Mesendoderm (in vitro differentiated cells): ENCODE measurements at regions not wholly inside any gene's neighbourhood (a gene's known extent, or its start where the extent isn't known, plus 50 kb on each side); places are given as distances from the start of the nearest gene placed in this dataset.
A peak's percentile ranks its signal among the peaks of the same experiment; 100 is the strongest.

Experiments used
- DNase-seq: peaks from one replicate; pipeline ENCODE4 v3.0.0; 2013
- H2AK5ac ChIP-seq: 2 replicates; pipeline ENCODE4 v1.6.1; 2013; ENCODE audit warnings: low read length, inconsistent platforms
- H2BK120ac ChIP-seq: 2 replicates; pipeline ENCODE4 v1.6.1; 2013; ENCODE audit warnings: low read depth, mild to moderate bottlenecking, low read length, moderate library complexity, mixed read lengths
- H2BK15ac ChIP-seq: replicated peaks from 2 replicates; pipeline ENCODE4 v1.6.1; 2013; ENCODE audit warnings: low read depth, mild to moderate bottlenecking, moderate library complexity
- H2BK5ac ChIP-seq: 2 replicates; pipeline ENCODE4 v1.6.1; 2013; ENCODE audit warnings: low read length, inconsistent platforms
- H3K18ac ChIP-seq: 2 replicates; pipeline ENCODE4 v1.6.1; 2013; ENCODE audit warnings: mild to moderate bottlenecking, low read length, mixed read lengths
- H3K23ac ChIP-seq: one replicate; pipeline ENCODE4 v1.6.1; 2013; ENCODE audit warnings: low read length
- H3K27ac ChIP-seq: 2 replicates; pipeline ENCODE4 v1.5.1; 2013; ENCODE audit warnings: low read depth, mild to moderate bottlenecking, inconsistent platforms, low read length, moderate library complexity
- H3K27me3 ChIP-seq: 2 replicates; pipeline ENCODE4 v1.6.1; 2013; ENCODE audit warnings: low read length, control low read depth, mild to moderate bottlenecking, inconsistent platforms; ENCODE audit not compliant: insufficient read depth, poor library complexity
- H3K36me3 ChIP-seq: 2 replicates; pipeline ENCODE4 v1.6.1; 2013; ENCODE audit warnings: low read length, inconsistent platforms; ENCODE audit not compliant: control insufficient read depth, insufficient read depth
- H3K4ac ChIP-seq: one replicate; pipeline ENCODE4 v1.6.1; 2013; ENCODE audit warnings: low read depth, mild to moderate bottlenecking, low read length, moderate library complexity
- H3K4me1 ChIP-seq: 2 replicates; pipeline ENCODE4 v1.6.1; 2013; ENCODE audit warnings: low read depth, low read length, inconsistent platforms; ENCODE audit not compliant: control insufficient read depth
- H3K4me2 ChIP-seq: 2 replicates; pipeline ENCODE4 v1.6.1; 2013; ENCODE audit warnings: low read length
- H3K4me3 ChIP-seq: 2 replicates; pipeline ENCODE4 v1.5.1; 2013; ENCODE audit warnings: mild to moderate bottlenecking, low read length
- H3K56ac ChIP-seq: one replicate; pipeline ENCODE4 v1.6.1; 2013; ENCODE audit warnings: low read length
- H3K79me1 ChIP-seq: 2 replicates; pipeline ENCODE4 v1.6.1; 2013; ENCODE audit warnings: low read length, inconsistent platforms
- H3K79me2 ChIP-seq: 2 replicates; pipeline ENCODE4 v1.6.1; 2013; ENCODE audit warnings: mild to moderate bottlenecking, low read length; ENCODE audit not compliant: control insufficient read depth, insufficient read depth
- H3K9ac ChIP-seq: 2 replicates; pipeline ENCODE4 v1.6.1; 2013; ENCODE audit warnings: low read length, inconsistent platforms
- H4K5ac ChIP-seq: one replicate; pipeline ENCODE4 v1.6.1; 2013; ENCODE audit warnings: low read length
- H4K8ac ChIP-seq: one replicate; pipeline ENCODE4 v1.6.1; 2013; ENCODE audit warnings: low read depth, mild to moderate bottlenecking, control low read depth, low read length, moderate library complexity
- WGBS: extraction: QIAGEN DNeasy Blood & Tissue Kit; methylation state at CpG from one replicate; pipeline ENCODE4 v1.1.7; 2013; ENCODE audit warnings: low lambda C conversion rate, missing lambda C conversion rate; ENCODE audit not compliant: insufficient coverage; ENCODE audit errors: extremely low coverage; 5-methylcytosine and 5-hydroxymethylcytosine counted together

GRCh38 chrX:22325096-22325495, 52.4 kb downstream of the CBLL2 start:
- Histone ChIP-seq H3K23ac (no peak overlapping the region), H3K4ac (no peak overlapping the region), H2BK120ac (no peak overlapping the region), H3K4me3 (no peak overlapping the region), H3K9ac (no peak overlapping the region), H3K36me3 (no peaks in the 10 kb centered on the region), H3K79me1 (no peaks in the 10 kb centered on the region), H3K4me2 (no peak overlapping the region), H4K8ac (no peak overlapping the region), H4K5ac (no peak overlapping the region), H2BK5ac (no peak overlapping the region), H2AK5ac (no peak overlapping the region), H3K27ac (no peak overlapping the region), H3K56ac (no peak overlapping the region), H3K18ac (no peak overlapping the region), H3K79me2 (no peaks in the 10 kb centered on the region), H2BK15ac (no peak overlapping the region), H3K4me1 (no peaks in the 10 kb centered on the region), H3K27me3 (no peaks in the 10 kb centered on the region)
- no peak for DNase-seq
- WGBS, result no CpG with 5 or more reads among the region's 2 CpGs

GRCh38 chrX:22329783-22330182, 57.1 kb downstream of the CBLL2 start:
- H3K79me1 ChIP-seq, result no peaks in the 10 kb centered on the region
- no peak overlapping the region for H2AK5ac ChIP-seq
- H4K8ac ChIP-seq, result no peak overlapping the region
- H3K18ac ChIP-seq, result no peak overlapping the region
- H3K79me2 ChIP-seq, result no peaks in the 10 kb centered on the region
- no peak overlapping the region for H2BK120ac ChIP-seq
- no peaks in the 10 kb centered on the region for H3K4me1 ChIP-seq
- H3K4me2 ChIP-seq, result no peak overlapping the region
- H2BK5ac ChIP-seq, result no peak overlapping the region
- H3K9ac ChIP-seq, result no peak overlapping the region
- H2BK15ac ChIP-seq, result no peak overlapping the region
- H4K5ac ChIP-seq, result no peak overlapping the region
- no peak overlapping the region for H3K4me3 ChIP-seq
- H3K23ac ChIP-seq, result no peak overlapping the region
- H3K4ac ChIP-seq, result no peak overlapping the region
- no peak overlapping the region for H3K56ac ChIP-seq
- H3K27ac ChIP-seq, result no peak overlapping the region
- no peaks in the 10 kb centered on the region for H3K27me3 ChIP-seq
- H3K36me3 ChIP-seq, result no peaks in the 10 kb centered on the region
- no peak for DNase-seq
- no CpG with 5 or more reads among the region's 2 CpGs for WGBS

GRCh38 chrX:22338740-22339139, 66.0 kb downstream of the CBLL2 start:
- Histone ChIP-seq H3K4me1 (no peaks in the 10 kb centered on the region), H3K4ac (no peak overlapping the region), H3K79me1 (no peaks in the 10 kb centered on the region), H4K8ac (no peak overlapping the region), H3K27ac (no peak overlapping the region), H3K4me3 (no peak overlapping the region), H4K5ac (no peak overlapping the region), H3K27me3 (no peaks in the 10 kb centered on the region), H2BK15ac (no peak overlapping the region), H2BK5ac (no peak overlapping the region), H2AK5ac (no peak overlapping the region), H3K4me2 (no peak overlapping the region), H3K79me2 (no peaks in the 10 kb centered on the region), H3K56ac (no peak overlapping the region), H3K18ac (no peak overlapping the region), H3K9ac (no peak overlapping the region), H3K36me3 (no peaks in the 10 kb centered on the region), H3K23ac (no peak overlapping the region), H2BK120ac (no peak overlapping the region)
- WGBS, result no CpG with 5 or more reads among the region's 1 CpG
- peak; percentile 3 for DNase-seq

- no peak overlapping the region for H4K8ac ChIP-seq
- H3K79me1 ChIP-seq, result no peaks in the 10 kb centered on the region
- no peak overlapping the region for H3K9ac ChIP-seq
- WGBS, result no CpG with 5 or more reads among the region's 1 CpG
- no peak overlapping the region for H3K23ac ChIP-seq
- no peak overlapping the region for H2BK5ac ChIP-seq
- H3K4ac ChIP-seq, result no peak overlapping the region
- no peak overlapping the region for H3K4me2 ChIP-seq
- H3K4me1 ChIP-seq, result no peaks in the 10 kb centered on the region
- no peak overlapping the region for H3K56ac ChIP-seq
- no peak overlapping the region for H2AK5ac ChIP-seq
- H3K27me3 ChIP-seq, result no peaks in the 10 kb centered on the region
- H3K4me3 ChIP-seq, result no peak overlapping the region
- H4K5ac ChIP-seq, result no peak overlapping the region
- no peak for DNase-seq
- no peak overlapping the region for H2BK120ac ChIP-seq
- H2BK15ac ChIP-seq, result no peak overlapping the region
- H3K18ac ChIP-seq, result no peak overlapping the region
- no peak overlapping the region for H3K27ac ChIP-seq
- no peaks in the 10 kb centered on the region for H3K36me3 ChIP-seq
- H3K79me2 ChIP-seq, result no peaks in the 10 kb centered on the region
Measured at GRCh38 chrX:22339459-22339858, 66.7 kb downstream of the CBLL2 start.

GRCh38 chrX:22340022-22340616, 67.4 kb downstream of the CBLL2 start:
- Histone ChIP-seq H3K4me3 (no peak overlapping the region), H3K79me2 (no peaks in the 10 kb centered on the region), H3K36me3 (no peaks in the 10 kb centered on the region), H2BK15ac (no peak overlapping the region), H3K18ac (no peak overlapping the region), H2BK120ac (no peak overlapping the region), H3K56ac (no peak overlapping the region), H3K79me1 (no peaks in the 10 kb centered on the region), H3K23ac (no peak overlapping the region), H2AK5ac (no peak overlapping the region), H4K8ac (no peak overlapping the region), H2BK5ac (no peak overlapping the region), H3K9ac (no peak overlapping the region), H4K5ac (no peak overlapping the region), H3K4me2 (no peak overlapping the region), H3K4me1 (no peaks in the 10 kb centered on the region), H3K4ac (no peak overlapping the region), H3K27me3 (no peaks in the 10 kb centered on the region), H3K27ac (no peak overlapping the region)
- no CpG with 5 or more reads among the region's 5 CpGs for WGBS
- no peak for DNase-seq

- no peak overlapping the region for H3K56ac ChIP-seq
- no peak overlapping the region for H3K23ac ChIP-seq
- no peak overlapping the region for H2AK5ac ChIP-seq
- DNase-seq, result no peak
- H2BK120ac ChIP-seq, result no peak overlapping the region
- no peaks in the 10 kb centered on the region for H3K36me3 ChIP-seq
- H3K4me2 ChIP-seq, result no peak overlapping the region
- H3K79me1 ChIP-seq, result no peaks in the 10 kb centered on the region
- no peaks in the 10 kb centered on the region for H3K27me3 ChIP-seq
- no peak overlapping the region for H2BK15ac ChIP-seq
- H3K4ac ChIP-seq, result no peak overlapping the region
- H3K4me1 ChIP-seq, result no peaks in the 10 kb centered on the region
- no CpG with 5 or more reads among the region's 8 CpGs for WGBS
- H3K9ac ChIP-seq, result no peak overlapping the region
- no peak overlapping the region for H4K8ac ChIP-seq
- H3K18ac ChIP-seq, result no peak overlapping the region
- H3K4me3 ChIP-seq, result no peak overlapping the region
- no peak overlapping the region for H4K5ac ChIP-seq
- H2BK5ac ChIP-seq, result no peak overlapping the region
- H3K79me2 ChIP-seq, result no peaks in the 10 kb centered on the region
- no peak overlapping the region for H3K27ac ChIP-seq
Measured at GRCh38 chrX:22343192-22343591, 70.5 kb downstream of the CBLL2 start.
